SK-N-SH (cell line): ENCODE measurements at regions not wholly inside any gene's neighbourhood (a gene's known extent, or its start where the extent isn't known, plus 50 kb on each side); places are given as distances from the start of the nearest gene placed in this dataset.

Experiments used
- CTCF ChIA-PET: fragments of 300-600, 350-600 bp; formaldehyde crosslinking; extraction: SDS; loops from one replicate; lab custom pipeline; 2021; lab: Yijun Ruan, JAX
- POLR2A ChIA-PET: fragments of 350-600 bp; sonication (Branson Sonifier 250); formaldehyde crosslinking; extraction: SDS; loops from one replicate; lab custom pipeline; 2020; ENCODE audit warnings: antibody characterized with exemption, inconsistent platforms; lab: Yijun Ruan, JAX
- DNase-seq: peaks from one replicate; pipeline ENCODE4 v3.0.0; 2012
- H2AFZ ChIP-seq: fragments of 200-600 bp; sonication (generic); 2 replicates; pipeline ENCODE4 v1.8.1; 2016; ENCODE audit warnings: antibody characterized with exemption, mild to moderate bottlenecking, low read depth
- H3F3A ChIP-seq: fragments of 200-600 bp; sonication (generic); replicated peaks from 2 replicates; pipeline ENCODE3; 2016; ENCODE audit warnings: antibody characterized with exemption, mild to moderate bottlenecking; ENCODE audit not compliant: insufficient read depth
- H3K27ac ChIP-seq, 2 experiments: fragments of 200-500 bp in 1 of 2; fragments of 200-600 bp in 1 of 2; sonication (Bioruptor generic) in 1 of 2; sonication (generic), shearing (Covaris generic) in 1 of 2; 2 replicates each; pipeline versions ENCODE4 v1.5.1 to v1.6.1; 2014 to 2016; ENCODE audit warnings: low read depth in 2 of 2, inconsistent platforms in 1 of 2, low read length in 1 of 2, mild to moderate bottlenecking in 1 of 2, mixed read lengths in 1 of 2
- H3K27me3 ChIP-seq: fragments of 200-600 bp; sonication (generic), shearing (Covaris generic); 2 replicates; pipeline ENCODE4 v1.6.1; 2016; ENCODE audit warnings: mixed run types; ENCODE audit not compliant: insufficient read depth
- H3K36me3 ChIP-seq, 2 experiments: fragments of 200-500 bp in 1 of 2; fragments of 200-600 bp in 1 of 2; sonication (Bioruptor generic) in 1 of 2; sonication (generic) in 1 of 2; replicated peaks in 1 of 2; 2 replicates each; pipeline versions ENCODE3 to v1.5.1; 2014 to 2016; ENCODE audit warnings: low read length in 1 of 2, mild to moderate bottlenecking in 1 of 2; ENCODE audit not compliant: insufficient read depth in 2 of 2, control insufficient read depth in 1 of 2
- H3K4me1 ChIP-seq, 2 experiments: fragments of 200-500 bp in 1 of 2; fragments of 200-600 bp in 1 of 2; sonication (Bioruptor generic) in 1 of 2; sonication (generic), shearing (Covaris generic) in 1 of 2; 2 replicates each; pipeline versions ENCODE4 v1.5.1 to v1.6.1; 2014 to 2016; ENCODE audit warnings: low read depth in 1 of 2, low read length in 1 of 2, mixed run types in 1 of 2; ENCODE audit not compliant: insufficient read depth in 2 of 2, control insufficient read depth in 1 of 2
- H3K4me2 ChIP-seq: fragments of 200-600 bp; sonication (generic), shearing (Covaris generic); 2 replicates; pipeline ENCODE4 v1.6.1; 2017; ENCODE audit warnings: mixed run types
- H3K4me3 ChIP-seq, 2 experiments: fragments of 200-500 bp in 1 of 2; fragments of 200-600 bp in 1 of 2; sonication (Bioruptor generic) in 1 of 2; sonication (generic), shearing (Covaris generic) in 1 of 2; 2 replicates each; pipeline versions ENCODE4 v1.5.1 to v1.8.1; 2014 to 2016; ENCODE audit warnings: low read depth in 2 of 2, inconsistent platforms in 1 of 2, low read length in 1 of 2, mild to moderate bottlenecking in 1 of 2, mixed read lengths in 1 of 2, moderate library complexity in 1 of 2
- H3K79me2 ChIP-seq: fragments of 200-600 bp; sonication (generic); 2 replicates; pipeline ENCODE4 v1.8.1; 2017; ENCODE audit warnings: mild to moderate bottlenecking; ENCODE audit not compliant: insufficient read depth
- H3K9ac ChIP-seq: fragments of 200-600 bp; sonication (generic); 2 replicates; pipeline ENCODE4 v1.6.1; 2017; ENCODE audit warnings: mixed run types
- H3K9me2 ChIP-seq: fragments of 200-600 bp; sonication (generic); 2 replicates; pipeline ENCODE4 v1.6.1; 2017; ENCODE audit warnings: mixed run types
- H3K9me3 ChIP-seq: fragments of 200-600 bp; sonication (generic); 2 replicates; pipeline ENCODE4 v1.6.1; 2017; ENCODE audit warnings: mixed run types, mild to moderate bottlenecking, moderate library complexity
- H4K20me1 ChIP-seq: fragments of 200-600 bp; sonication (generic); 2 replicates; pipeline ENCODE4 v1.6.1; 2017; ENCODE audit warnings: mild to moderate bottlenecking, mixed run types; ENCODE audit not compliant: insufficient read depth
- CHD2 ChIP-seq: fragments of 150-350 bp; IDR thresholded peaks from 2 replicates; pipeline ENCODE4 v1.6.1; 2018; ENCODE audit warnings: low read length; ENCODE audit not compliant: partially characterized antibody
- EZH2phosphoT487 ChIP-seq: fragments of 200-600 bp; sonication (generic); IDR thresholded peaks from 2 replicates; pipeline ENCODE4 v1.6.1; 2017; ENCODE audit warnings: low read depth, mixed run types, mild to moderate bottlenecking, antibody characterized with exemption, moderate library complexity, borderline replicate concordance
- FOSL2 ChIP-seq: IDR thresholded peaks from 2 replicates; pipeline ENCODE4 v1.4.0; 2012; ENCODE audit warnings: low read depth, mild to moderate bottlenecking, moderate library complexity, borderline replicate concordance
- FOXJ3 ChIP-seq: sonication (generic); formaldehyde crosslinking; IDR thresholded peaks from 2 replicates; pipeline ENCODE4 v1.5.1; 2020; ENCODE audit warnings: mild to moderate bottlenecking, missing genetic modification reagents
- GABPA ChIP-seq: IDR thresholded peaks from 2 replicates; pipeline ENCODE4 v1.4.0; 2012; ENCODE audit warnings: low read depth, mild to moderate bottlenecking
- GATA2 ChIP-seq: sonication (generic); formaldehyde crosslinking; IDR thresholded peaks from 2 replicates; pipeline ENCODE4 v1.5.0; 2020; ENCODE audit warnings: mild to moderate bottlenecking, missing genetic modification reagents
- MEF2A ChIP-seq: IDR thresholded peaks from 2 replicates; pipeline ENCODE4 v1.4.0; 2012; ENCODE audit warnings: low read depth, borderline replicate concordance
- NRF1 ChIP-seq: IDR thresholded peaks from 2 replicates; pipeline ENCODE4 v1.6.1; 2012; ENCODE audit warnings: low read depth, mild to moderate bottlenecking, low read length
- RCOR1 ChIP-seq: fragments of 150-350 bp; IDR thresholded peaks from 2 replicates; pipeline ENCODE4 v1.6.1; 2017; ENCODE audit warnings: antibody characterized with exemption, low read length
- RFX5 ChIP-seq: IDR thresholded peaks from 2 replicates; pipeline ENCODE4 v1.6.1; 2012; ENCODE audit warnings: mild to moderate bottlenecking, improper control_type of control experiment, low read length
- RXRA ChIP-seq: IDR thresholded peaks from 2 replicates; pipeline ENCODE4 v1.4.0; 2012; ENCODE audit warnings: low read depth, mild to moderate bottlenecking, borderline replicate concordance
- SIN3A ChIP-seq: IDR thresholded peaks from 2 replicates; pipeline ENCODE4 v1.6.1; 2012; ENCODE audit warnings: low read depth, mild to moderate bottlenecking, low read length, moderate library complexity, borderline replicate concordance
- SMC3 ChIP-seq: IDR thresholded peaks from 2 replicates; pipeline ENCODE4 v1.6.1; 2012; ENCODE audit warnings: low read depth, low read length, improper control_type of control experiment
- TAF1 ChIP-seq: IDR thresholded peaks from 2 replicates; pipeline ENCODE4 v1.6.1; 2012; ENCODE audit warnings: low read depth, mild to moderate bottlenecking, low read length, moderate library complexity, borderline replicate concordance
- TCF12 ChIP-seq: IDR thresholded peaks from 2 replicates; pipeline ENCODE4 v1.4.0; 2012
- WGBS: methylation state at CpG from one replicate; pipeline ENCODE4 v1.1.6; 2017; ENCODE audit warnings: low lambda C conversion rate; 5-methylcytosine and 5-hydroxymethylcytosine counted together
- TF ChIP-seq, protein P1 (sequence below): IDR thresholded peaks from 2 replicates; pipeline ENCODE4 v1.4.0; 2012; ENCODE audit warnings: low read depth
- TF ChIP-seq, protein P2 (sequence below): fragments of 150-350 bp; IDR thresholded peaks from 2 replicates; pipeline ENCODE4 v1.6.1; 2017; ENCODE audit warnings: antibody characterized with exemption, low read length, low read depth, borderline replicate concordance
- TF ChIP-seq, protein P3 (sequence below): IDR thresholded peaks from 2 replicates; pipeline ENCODE4; 2012

- CTCF ChIA-PET = no interaction called here
- Histone ChIP-seq H3K9me2 (no peaks in the 10 kb centered on the region), H3K4me2 (no peak overlapping the region), H3K79me2 (no peaks in the 10 kb centered on the region), H3F3A (no peaks in the 10 kb centered on the region), H3K36me3 (no peaks in the 10 kb centered on the region), H3K9ac (no peak overlapping the region)
- WGBS = no CpG with 5 or more reads among the region's 8 CpGs
- DNase-seq = no peak
- TF ChIP-seq RCOR1 = no peak
- TF ChIP-seq, protein P1, sequence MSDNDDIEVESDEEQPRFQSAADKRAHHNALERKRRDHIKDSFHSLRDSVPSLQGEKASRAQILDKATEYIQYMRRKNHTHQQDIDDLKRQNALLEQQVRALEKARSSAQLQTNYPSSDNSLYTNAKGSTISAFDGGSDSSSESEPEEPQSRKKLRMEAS = no peak
- TF ChIP-seq EZH2phosphoT487 = no peak
- no peak for TF ChIP-seq FOXJ3 (CRISPR knock-in tag)
- TF ChIP-seq SIN3A = no peak
- no peak for TF ChIP-seq RXRA
- no peak for TF ChIP-seq CHD2
- TF ChIP-seq MEF2A = no peak
- TF ChIP-seq, protein P2, sequence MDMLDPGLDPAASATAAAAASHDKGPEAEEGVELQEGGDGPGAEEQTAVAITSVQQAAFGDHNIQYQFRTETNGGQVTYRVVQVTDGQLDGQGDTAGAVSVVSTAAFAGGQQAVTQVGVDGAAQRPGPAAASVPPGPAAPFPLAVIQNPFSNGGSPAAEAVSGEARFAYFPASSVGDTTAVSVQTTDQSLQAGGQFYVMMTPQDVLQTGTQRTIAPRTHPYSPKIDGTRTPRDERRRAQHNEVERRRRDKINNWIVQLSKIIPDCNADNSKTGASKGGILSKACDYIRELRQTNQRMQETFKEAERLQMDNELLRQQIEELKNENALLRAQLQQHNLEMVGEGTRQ = no peak
- TF ChIP-seq TCF12 = no peak
- TF ChIP-seq FOSL2 = no peak
- TF ChIP-seq TAF1 = no peak
- TF ChIP-seq, protein P3, sequence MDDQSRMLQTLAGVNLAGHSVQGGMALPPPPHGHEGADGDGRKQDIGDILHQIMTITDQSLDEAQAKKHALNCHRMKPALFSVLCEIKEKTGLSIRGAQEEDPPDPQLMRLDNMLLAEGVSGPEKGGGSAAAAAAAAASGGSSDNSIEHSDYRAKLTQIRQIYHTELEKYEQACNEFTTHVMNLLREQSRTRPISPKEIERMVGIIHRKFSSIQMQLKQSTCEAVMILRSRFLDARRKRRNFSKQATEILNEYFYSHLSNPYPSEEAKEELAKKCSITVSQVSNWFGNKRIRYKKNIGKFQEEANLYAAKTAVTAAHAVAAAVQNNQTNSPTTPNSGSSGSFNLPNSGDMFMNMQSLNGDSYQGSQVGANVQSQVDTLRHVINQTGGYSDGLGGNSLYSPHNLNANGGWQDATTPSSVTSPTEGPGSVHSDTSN = no peak
- no peak for TF ChIP-seq GATA2 (CRISPR knock-in tag)
- TF ChIP-seq NRF1 = no peak
- TF ChIP-seq GABPA = no peak
- TF ChIP-seq SMC3 = no peak
- no peak for TF ChIP-seq RFX5
- TF ChIP-seq, all 33 proteins: peak for 0
- H4K20me1 ChIP-seq = no peaks in the 10 kb centered on the region
- no peaks in the 10 kb centered on the region for H3K9me3 ChIP-seq
- H3K4me3 ChIP-seq = no peak overlapping the region
- H3K4me1 ChIP-seq = no peaks in the 10 kb centered on the region; a peak in 1 of 4 replicates
- H3K27me3 ChIP-seq = no peaks in the 10 kb centered on the region
- H2AFZ ChIP-seq = no peak overlapping the region
- no peak overlapping the region for H3K27ac ChIP-seq
- POLR2A ChIA-PET = no interaction called here
Measured at GRCh38 chr1:30658014-30658336, 65.4 kb downstream of the MATN1 start.
